Uterus (tissue), 2 donors: ENCODE measurements at regions not wholly inside any gene's neighbourhood (a gene's known extent, or its start where the extent isn't known, plus 50 kb on each side); places are given as distances from the start of the nearest gene placed in this dataset.

Source experiments
- POLR2A ChIP-seq, 2 donors: fragments of 450-650 bp; IDR thresholded peaks; one replicate each; pipeline ENCODE4 v1.6.1; 2016; ENCODE audit warnings: antibody characterized with exemption in 2 of 2, mild to moderate bottlenecking in 1 of 2, moderate library complexity in 1 of 2
- TF ChIP-seq, protein P1 (sequence below), 4 experiments: fragments of 200-600 bp in 2 of 4; fragments of 450-650 bp in 2 of 4; sonication (generic) in 2 of 4; IDR thresholded peaks; one replicate each; pipeline ENCODE4 v1.5.1; 2016 to 2019; ENCODE audit warnings: antibody characterized with exemption in 4 of 4, mild to moderate bottlenecking in 2 of 4, moderate library complexity in 1 of 4

DNA sequence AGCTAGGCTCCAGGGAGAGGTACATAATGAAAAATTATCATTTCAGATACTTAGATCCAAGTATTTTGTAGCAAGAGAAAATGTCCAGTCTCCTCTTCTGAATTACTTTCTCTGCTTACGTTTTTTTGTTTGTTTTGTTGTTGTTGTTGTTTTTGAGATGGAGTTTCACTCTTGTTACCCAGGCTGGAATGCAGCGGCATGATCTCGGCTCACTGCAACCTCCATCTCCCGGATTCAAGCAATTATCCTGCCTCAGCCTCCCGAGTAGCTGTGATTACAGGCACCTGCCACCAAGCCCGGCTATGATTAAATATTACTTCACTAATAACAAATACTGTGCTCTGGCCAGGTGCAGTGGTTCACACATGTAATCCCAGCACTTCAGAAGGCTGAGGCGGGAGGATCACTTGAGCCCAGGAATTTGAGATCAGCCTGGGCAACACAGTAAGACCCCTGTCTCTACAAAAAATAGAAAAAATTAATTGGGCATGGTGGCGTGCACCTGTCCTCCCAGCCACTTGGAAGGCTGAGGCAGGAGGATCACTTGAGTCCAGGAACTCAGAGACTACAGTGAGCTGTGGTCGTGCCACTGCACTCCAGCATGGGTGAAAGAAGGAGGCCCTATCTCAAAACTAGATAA lies 155.0 kb upstream of the JARID2 start:
- TF ChIP-seq, protein P1, sequence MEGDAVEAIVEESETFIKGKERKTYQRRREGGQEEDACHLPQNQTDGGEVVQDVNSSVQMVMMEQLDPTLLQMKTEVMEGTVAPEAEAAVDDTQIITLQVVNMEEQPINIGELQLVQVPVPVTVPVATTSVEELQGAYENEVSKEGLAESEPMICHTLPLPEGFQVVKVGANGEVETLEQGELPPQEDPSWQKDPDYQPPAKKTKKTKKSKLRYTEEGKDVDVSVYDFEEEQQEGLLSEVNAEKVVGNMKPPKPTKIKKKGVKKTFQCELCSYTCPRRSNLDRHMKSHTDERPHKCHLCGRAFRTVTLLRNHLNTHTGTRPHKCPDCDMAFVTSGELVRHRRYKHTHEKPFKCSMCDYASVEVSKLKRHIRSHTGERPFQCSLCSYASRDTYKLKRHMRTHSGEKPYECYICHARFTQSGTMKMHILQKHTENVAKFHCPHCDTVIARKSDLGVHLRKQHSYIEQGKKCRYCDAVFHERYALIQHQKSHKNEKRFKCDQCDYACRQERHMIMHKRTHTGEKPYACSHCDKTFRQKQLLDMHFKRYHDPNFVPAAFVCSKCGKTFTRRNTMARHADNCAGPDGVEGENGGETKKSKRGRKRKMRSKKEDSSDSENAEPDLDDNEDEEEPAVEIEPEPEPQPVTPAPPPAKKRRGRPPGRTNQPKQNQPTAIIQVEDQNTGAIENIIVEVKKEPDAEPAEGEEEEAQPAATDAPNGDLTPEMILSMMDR (IDR thresholded peaks at IDR 0.05): no peak
- no peak for TF ChIP-seq POLR2A (IDR thresholded peaks at IDR 0.05)
